GM12878 (cell line): ENCODE measurements at regions not wholly inside any gene's neighbourhood (a gene's known extent, or its start where the extent isn't known, plus 50 kb on each side); places are given as distances from the start of the nearest gene placed in this dataset.

Source experiments
- ATAC-seq: fragments of 200-7000 bp; cut with Tn5 transposase; 3 replicates; pipeline ENCODE4 v1.9.1; 2020; ENCODE audit warnings: mild to moderate bottlenecking, moderate library complexity
- BruUV-seq: library from RNA; stranded (reverse); fragments of 400-500 nt; replicated peaks from 2 replicates; lab custom pipeline; 2021; lab: Mats Ljungman, UMichigan
- CTCF ChIA-PET: fragments of 300-600 bp; sonication (Branson Sonifier 250); formaldehyde crosslinking; extraction: SDS; loops from one replicate; lab custom pipeline; 2021; ENCODE audit warnings: inconsistent platforms; lab: Yijun Ruan, JAX
- POLR2A ChIA-PET: fragments of 350-600 bp; formaldehyde crosslinking; extraction: SDS; loops from one replicate; lab custom pipeline; 2021; ENCODE audit warnings: inconsistent platforms; lab: Charles Lee
- RAD21 ChIA-PET: fragments of 300-600 bp; sonication (Branson Sonifier 250); formaldehyde crosslinking; loops from one replicate; lab custom pipeline; 2023; ENCODE audit warnings: antibody characterized with exemption; ENCODE audit not compliant: unreplicated experiment; lab: Charles Lee
- SMC1A ChIA-PET: fragments of 300-600 bp; sonication (Branson Sonifier 250); formaldehyde crosslinking; loops from one replicate; lab custom pipeline; 2023; ENCODE audit not compliant: unreplicated experiment, uncharacterized antibody; lab: Charles Lee
- DNase-seq: peaks from one replicate; pipeline ENCODE4 v3.0.0-alpha.2; 2011; ENCODE audit warnings: low read depth, low spot score
- FAIRE-seq: peaks from 3 replicates; lab custom pipeline; 2011; peaks lifted over from hg19 to GRCh38; lab: Jason Lieb, UNC
- H2AFZ ChIP-seq: 2 replicates; pipeline ENCODE4 v1.6.0; 2011; ENCODE audit warnings: low read depth, low read length, control low read depth; ENCODE audit not compliant: control insufficient read depth
- H3K27ac ChIP-seq: 2 replicates; pipeline ENCODE4 v1.5.1; 2011; ENCODE audit warnings: control low read depth; ENCODE audit not compliant: control insufficient read depth, insufficient read depth
- H3K27me3 ChIP-seq, 2 experiments: replicated peaks in 1 of 2; 2 replicates each; pipeline versions ENCODE4 v1.6.0 to v1.6.1; 2011; ENCODE audit warnings: low read length in 1 of 2; ENCODE audit not compliant: control insufficient read depth in 2 of 2, insufficient read depth in 2 of 2
- H3K36me3 ChIP-seq, 2 experiments: 2 replicates each; pipeline ENCODE4 v1.5.1; 2011; ENCODE audit warnings: low read length in 1 of 2; ENCODE audit not compliant: control insufficient read depth in 2 of 2, insufficient read depth in 2 of 2
- H3K4me1 ChIP-seq: 2 replicates; pipeline ENCODE4 v1.6.1; 2011; ENCODE audit warnings: mild to moderate bottlenecking, low read length, moderate library complexity, mixed read lengths; ENCODE audit not compliant: control insufficient read depth, insufficient read depth
- H3K4me2 ChIP-seq: 2 replicates; pipeline ENCODE4 v1.6.0; 2011; ENCODE audit warnings: control low read depth; ENCODE audit not compliant: control insufficient read depth, insufficient read depth
- H3K4me3 ChIP-seq: fragments of 200-600 bp; sonication (generic); 2 replicates; pipeline ENCODE4 v1.5.1; 2016
- H3K79me2 ChIP-seq: 2 replicates; pipeline ENCODE4 v1.6.0; 2011; ENCODE audit warnings: low read length; ENCODE audit not compliant: control insufficient read depth, insufficient read depth
- H3K9ac ChIP-seq: 2 replicates; pipeline ENCODE4 v1.8.0; 2011; ENCODE audit warnings: low read length, control low read depth, mixed read lengths; ENCODE audit not compliant: control insufficient read depth, insufficient read depth
- H3K9me3 ChIP-seq: replicated peaks from 3 replicates; pipeline ENCODE4 v1.5.1; 2011; ENCODE audit warnings: mild to moderate bottlenecking, low read length; ENCODE audit not compliant: control insufficient read depth, insufficient read depth
- H4K20me1 ChIP-seq: 2 replicates; pipeline ENCODE4 v1.6.0; 2011; ENCODE audit not compliant: control insufficient read depth, insufficient read depth
- CREM ChIP-seq: IDR thresholded peaks from 2 replicates; pipeline ENCODE4 v1.6.1; 2014; ENCODE audit warnings: antibody characterized with exemption, low read depth
- ETV6 ChIP-seq, 2 experiments: fragments of 450-650 bp in 1 of 2; IDR thresholded peaks in 1 of 2; conservative IDR thresholded peaks in 1 of 2; 2 replicates each; pipeline ENCODE4 v1.6.1; 2014; ENCODE audit warnings: antibody characterized with exemption in 1 of 2, borderline replicate concordance in 1 of 2, low read depth in 1 of 2, mild to moderate bottlenecking in 1 of 2, moderate library complexity in 1 of 2
- FOXK2 ChIP-seq: fragments of 450-650 bp; IDR thresholded peaks from 2 replicates; pipeline ENCODE4 v1.6.1; 2017; ENCODE audit warnings: mild to moderate bottlenecking, moderate library complexity
- HDAC2 ChIP-seq: fragments of 200-600 bp; sonication (generic); IDR thresholded peaks from 2 replicates; pipeline ENCODE4 v1.6.1; 2017
- IKZF2 ChIP-seq, 2 experiments: fragments of 450-650 bp; IDR thresholded peaks; 2 replicates each; pipeline ENCODE4 v1.6.1; 2017; ENCODE audit warnings: mild to moderate bottlenecking in 2 of 2, moderate library complexity in 2 of 2
- IRF5 ChIP-seq: fragments of 450-650 bp; IDR thresholded peaks from 2 replicates; pipeline ENCODE4 v1.6.1; 2017; ENCODE audit warnings: borderline replicate concordance
- KLF5 ChIP-seq: fragments of 450-650 bp; IDR thresholded peaks from 2 replicates; pipeline ENCODE4 v1.6.1; 2014; ENCODE audit warnings: mild to moderate bottlenecking; ENCODE audit not compliant: partially characterized antibody
- MYB ChIP-seq: fragments of 150-350 bp; IDR thresholded peaks from 2 replicates; pipeline ENCODE4 v1.6.1; 2014; ENCODE audit warnings: mild to moderate bottlenecking, low read depth, low read length, borderline replicate concordance
- MYC ChIP-seq: IDR thresholded peaks from 2 replicates; pipeline ENCODE4 v1.6.1; 2011; ENCODE audit warnings: mild to moderate bottlenecking, low read length, moderate library complexity, inconsistent platforms; ENCODE audit not compliant: insufficient read depth, insufficient replicate concordance, insufficient read length, severe bottlenecking
- NFYB ChIP-seq: IDR thresholded peaks from 2 replicates; pipeline ENCODE4 v1.6.1; 2011; ENCODE audit warnings: low read depth, mild to moderate bottlenecking, low read length, improper control_type of control experiment, moderate library complexity; ENCODE audit not compliant: insufficient read depth
- PKNOX1 ChIP-seq: fragments of 450-650 bp; IDR thresholded peaks from 2 replicates; pipeline ENCODE4 v1.6.1; 2016; ENCODE audit warnings: mild to moderate bottlenecking
- POU2F2 ChIP-seq: IDR thresholded peaks from 3 replicates; pipeline ENCODE4 v1.6.1; 2011; ENCODE audit warnings: low read depth, mild to moderate bottlenecking, low read length, borderline replicate concordance
- SIN3A ChIP-seq: IDR thresholded peaks from 2 replicates; pipeline ENCODE4 v1.6.1; 2012; ENCODE audit warnings: low read depth, low read length, improper control_type of control experiment
- SIX5 ChIP-seq: IDR thresholded peaks from 2 replicates; pipeline ENCODE4 v1.6.1; 2011; ENCODE audit warnings: mild to moderate bottlenecking, low read depth, low read length, moderate library complexity; ENCODE audit not compliant: severe bottlenecking
- STAT3 ChIP-seq: IDR thresholded peaks from 2 replicates; pipeline ENCODE4 v1.6.1; 2011; ENCODE audit warnings: low read depth, low read length, improper control_type of control experiment
- TCF12 ChIP-seq: IDR thresholded peaks from 2 replicates; pipeline ENCODE4 v1.6.1; 2011; ENCODE audit warnings: low read depth, mild to moderate bottlenecking, low read length
- TCF3 ChIP-seq: IDR thresholded peaks from 2 replicates; pipeline ENCODE4 v1.6.1; 2012; ENCODE audit warnings: low read depth, mild to moderate bottlenecking, low read length, borderline replicate concordance; ENCODE audit not compliant: insufficient read depth
- ZBTB11 ChIP-seq: fragments of 450-650 bp; formaldehyde crosslinking; IDR thresholded peaks from 2 replicates; pipeline ENCODE4 v1.5.0; 2022; ENCODE audit warnings: mild to moderate bottlenecking, missing genetic modification characterization
- WGBS: methylation state at CpG from one replicate; pipeline ENCODE4 v1.1.6; 2016; ENCODE audit warnings: low lambda C conversion rate; ENCODE audit not compliant: insufficient replicate concordance, insufficient coverage; ENCODE audit errors: missing lambda C conversion rate; 5-methylcytosine and 5-hydroxymethylcytosine counted together
- in situ Hi-C: fragments of 300-500 bp; cut with MboI; formaldehyde crosslinking; loops from 9 replicates; pipeline ENCODE4 v1.14.3; 2018; ENCODE audit warnings: mixed read lengths
- intact Hi-C: fragments of 100-400 bp; cut with micrococcal nuclease; formaldehyde crosslinking; loops from one replicate; pipeline ENCODE4 v1.14.2; 2022; ENCODE audit not compliant: unreplicated experiment

- no peak for DNase-seq
- Histone ChIP-seq H3K79me2 (no peaks in the 10 kb centered on the region), H3K4me3 (no peak overlapping the region), H3K36me3 (no peaks in the 10 kb centered on the region), H3K4me2 (no peak overlapping the region), H3K27me3 (no peaks in the 10 kb centered on the region), H3K9me3 (no peaks in the 10 kb centered on the region), H2AFZ (no peak overlapping the region), H3K27ac (no peak overlapping the region)
- ATAC-seq = no peak
- RAD21 ChIA-PET = no interaction called here
- POLR2A ChIA-PET = no interaction called here
- WGBS = 24% methylated on average over 3 of the region's 3 CpGs
- BruUV-seq = no TSS peak
- no peak for TF ChIP-seq PKNOX1
- no peak for TF ChIP-seq ZBTB11 (CRISPR knock-in tag)
- no peak for TF ChIP-seq SIX5
- TF ChIP-seq ETV6 (conservative IDR thresholded peaks at IDR 0.05 in 1 of 2, IDR thresholded peaks at IDR 0.05 in 1 of 2; ENCODE audit: borderline replicate concordance in 1 of 2, low read depth in 1 of 2) = no peak
- no peak for TF ChIP-seq IKZF2 (IDR thresholded peaks at IDR 0.05)
- TF ChIP-seq KLF5 = no peak
- no peak for TF ChIP-seq TCF12
- TF ChIP-seq MYC = no peak
- TF ChIP-seq SIN3A = no peak
- no peak for TF ChIP-seq CREM
- TF ChIP-seq TCF3 = no peak
- TF ChIP-seq MYB = no peak
- no peak for TF ChIP-seq IRF5
- TF ChIP-seq STAT3 = no peak
- TF ChIP-seq POU2F2 = no peak
- TF ChIP-seq HDAC2 = no peak
- TF ChIP-seq NFYB = no peak
- no peak for TF ChIP-seq FOXK2
- TF ChIP-seq, all 136 proteins: peak for 0
- intact Hi-C loops = no loop called here
- CTCF ChIA-PET = interaction anchor here (1.1 kb wide), 1 partner anchor 15 kb away, joined by 3 read pairs; no protein-coding TSS in a partner anchor
- FAIRE-seq = no peak
- Histone ChIP-seq H4K20me1 (no peaks in the 10 kb centered on the region), H3K9ac (no peak overlapping the region), H3K4me1 (no peaks in the 10 kb centered on the region)
- SMC1A ChIA-PET = interaction anchor here (1.1 kb wide), 1 partner anchor 15 kb away, joined by 3 read pairs; no protein-coding TSS in a partner anchor
- in situ Hi-C loops = no loop called here
These were observed 228.6 kb upstream of the TACR3 start for GRCh38 chr4:103948244-103949018.
